LoVo (cell line): ENCODE measurements at regions not wholly inside any gene's neighbourhood (a gene's known extent, or its start where the extent isn't known, plus 50 kb on each side); places are given as distances from the start of the nearest gene placed in this dataset.
"Not testable (repeated sequence)": the region's sequence is repeated elsewhere in the genome, so short reads cannot be mapped to it uniquely, and the experiment has no call there.

Experiments
- DNase-seq: peaks from one replicate; pipeline ENCODE4 v3.0.0-alpha.2; 2016; ENCODE audit warnings: low spot score

DNA sequence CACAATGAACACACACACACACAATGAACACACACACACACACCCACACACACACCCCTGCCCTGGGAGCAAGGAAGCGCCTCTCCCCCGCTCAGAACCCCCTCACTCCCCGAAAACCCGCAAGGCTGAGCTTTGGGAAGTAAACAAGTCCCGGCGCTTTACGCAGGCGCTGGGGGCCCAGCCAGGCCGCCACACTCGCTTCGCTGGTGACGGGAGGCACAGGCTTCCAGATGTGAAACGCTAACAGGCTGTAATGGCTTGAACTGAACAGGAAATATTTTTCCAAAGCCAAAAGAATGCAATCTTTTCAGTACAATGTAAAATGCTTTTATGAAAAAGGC lies 122.7 kb upstream of the IGF1R start:
- DNase-seq = no peak

DNA sequence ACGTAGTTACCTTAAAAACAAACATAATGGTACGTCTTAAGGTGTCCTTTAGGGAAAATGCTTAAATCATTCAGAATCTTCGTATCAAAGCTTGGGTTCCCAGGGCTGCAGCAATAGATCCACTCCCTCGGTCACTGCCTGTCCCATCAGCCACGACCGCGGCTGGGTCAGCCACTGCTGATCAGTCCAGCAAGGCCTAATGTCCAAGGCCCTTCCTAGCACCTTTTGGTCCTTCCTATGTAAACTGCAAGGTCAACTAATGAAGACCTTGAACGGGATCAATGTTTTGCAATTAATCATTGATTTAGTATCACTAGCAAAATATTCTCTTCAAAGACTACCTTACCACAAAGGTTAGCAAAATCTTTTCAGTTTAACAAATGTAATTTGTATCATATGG lies 122.2 kb upstream of the IGF1R start:
- no peak for DNase-seq

DNA sequence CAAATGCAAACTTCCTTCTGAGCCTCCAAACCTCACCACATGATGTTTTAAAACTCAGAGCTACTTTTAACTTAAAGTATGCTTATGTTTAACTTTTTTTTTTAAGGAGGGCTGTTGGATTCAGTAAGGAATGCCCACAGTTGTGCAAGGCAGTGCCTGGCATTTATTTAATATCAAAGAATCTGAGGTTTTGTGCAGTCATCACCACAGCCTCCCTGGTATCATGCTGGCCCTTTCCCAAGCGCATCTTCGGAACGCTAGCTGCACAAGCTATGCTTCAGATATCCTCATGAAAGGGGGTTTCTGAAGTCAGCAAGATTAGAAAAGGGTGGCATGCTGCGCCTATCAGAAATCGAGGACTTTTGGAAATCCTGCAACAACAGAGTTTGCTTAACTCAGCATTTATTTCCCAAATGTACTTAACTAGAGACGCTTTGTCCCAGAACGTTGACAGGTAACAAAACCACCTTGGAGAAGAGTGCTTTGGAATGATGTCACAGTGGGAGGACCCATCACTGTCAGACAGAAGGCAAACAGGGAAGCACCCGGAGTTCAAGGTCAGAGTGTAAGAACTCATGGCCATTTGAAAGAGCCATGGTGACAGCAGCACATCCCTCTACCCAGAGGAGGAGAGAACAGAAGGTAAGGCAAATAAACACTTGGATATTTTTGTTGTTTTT lies 120.2 kb upstream of the IGF1R start:
- DNase-seq = no peak

DNA sequence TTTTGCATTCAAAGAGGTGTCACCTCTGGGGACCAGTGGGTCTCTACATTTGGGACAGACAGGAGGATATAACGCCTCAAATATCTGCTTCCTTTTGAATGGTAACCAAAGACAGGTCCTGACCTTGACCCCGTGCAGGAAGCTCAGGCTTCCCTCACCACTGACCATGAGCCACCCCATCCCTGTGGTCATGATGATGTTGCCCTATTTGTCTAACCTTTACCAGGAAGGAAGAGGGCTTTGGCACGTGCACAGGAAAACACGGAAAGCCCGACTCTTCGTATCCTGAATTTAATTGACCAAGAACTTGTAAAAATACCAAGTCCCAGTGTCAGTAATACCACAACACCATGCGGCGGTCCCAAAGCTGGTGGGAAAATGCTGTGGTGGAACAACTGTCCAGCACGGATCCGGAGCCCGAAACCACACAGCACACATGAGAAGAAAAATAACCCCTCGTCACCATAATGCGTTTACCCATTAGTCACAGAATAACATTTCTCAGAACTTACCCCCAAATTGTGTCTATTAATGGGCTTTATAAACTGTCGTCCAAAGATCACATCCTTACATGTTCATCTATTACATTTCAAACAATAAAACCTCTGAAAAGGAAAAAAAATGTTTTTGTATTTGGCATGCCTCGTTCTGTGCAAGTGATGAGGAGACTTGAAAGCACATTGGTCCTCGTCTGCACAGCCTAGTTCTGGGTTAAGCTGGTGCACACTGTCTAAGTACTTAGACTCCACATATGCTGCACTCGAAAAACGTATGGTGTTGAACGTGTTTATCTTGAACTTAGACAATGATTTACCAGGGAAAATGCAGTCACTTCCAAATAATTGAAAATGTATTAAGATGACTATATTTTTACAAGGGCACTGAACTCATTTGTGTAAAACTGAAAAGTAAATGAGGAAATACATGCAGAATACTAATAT lies 118.9 kb upstream of the IGF1R start:
- no peak for DNase-seq

DNA sequence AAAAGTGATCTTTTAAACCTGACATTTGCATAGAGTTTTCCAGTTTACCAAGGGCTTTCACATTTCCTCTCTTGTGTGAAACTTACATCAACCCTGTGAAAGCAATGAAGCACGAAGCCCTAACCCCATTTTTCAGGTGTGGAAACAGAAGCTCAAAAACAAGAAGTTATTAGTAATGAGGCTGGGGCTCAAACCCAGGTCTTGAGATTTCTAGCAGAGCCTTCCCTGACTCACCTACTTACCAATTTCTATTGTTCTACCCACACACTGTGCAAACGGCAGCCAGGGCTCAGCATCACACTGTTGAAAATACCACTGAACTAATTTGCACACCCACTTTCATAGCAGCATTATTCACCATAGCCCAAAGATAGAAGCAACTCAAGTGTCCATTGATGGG lies 117.8 kb upstream of the IGF1R start:
- DNase-seq = no peak

DNA sequence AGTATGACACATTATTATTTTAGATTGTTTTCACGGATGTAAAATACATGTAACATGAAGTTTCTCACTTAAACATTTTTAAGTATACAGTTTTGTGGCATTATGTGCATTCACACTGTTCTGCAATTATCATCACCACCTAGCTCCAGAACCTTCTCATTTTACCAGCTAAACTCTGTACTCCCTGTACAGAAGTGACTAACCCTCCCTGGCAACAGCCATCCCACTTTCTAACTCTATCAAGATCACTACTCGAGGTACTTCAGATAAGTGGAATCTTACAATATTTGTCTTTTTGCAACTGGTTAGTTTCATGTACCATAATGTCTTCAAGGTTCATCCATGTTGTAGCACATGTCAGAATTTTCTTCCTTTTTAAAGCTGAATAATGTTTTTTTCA lies 116.3 kb upstream of the IGF1R start:
- DNase-seq = no peak

DNA sequence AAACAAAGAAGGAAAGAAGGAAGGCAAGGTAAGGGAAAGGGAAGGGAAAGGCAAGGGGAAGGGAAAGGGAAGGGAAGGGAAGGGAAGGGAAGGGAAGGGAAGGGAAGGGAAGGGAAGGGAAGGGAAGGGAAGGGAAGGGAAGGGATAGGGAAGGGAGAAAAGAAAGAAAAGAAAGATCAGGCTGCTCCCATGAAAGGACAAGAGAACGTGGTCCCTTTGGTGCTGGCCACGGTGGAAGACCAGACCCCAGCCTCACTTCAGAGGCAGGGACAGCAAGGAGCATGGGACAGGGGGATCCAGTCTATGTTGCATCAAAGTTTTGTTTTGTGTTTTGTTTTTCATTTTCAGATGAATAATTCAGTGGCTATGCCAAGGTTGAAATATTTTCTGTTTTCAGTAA lies 111.4 kb upstream of the IGF1R start:
- no peak for DNase-seq

DNA sequence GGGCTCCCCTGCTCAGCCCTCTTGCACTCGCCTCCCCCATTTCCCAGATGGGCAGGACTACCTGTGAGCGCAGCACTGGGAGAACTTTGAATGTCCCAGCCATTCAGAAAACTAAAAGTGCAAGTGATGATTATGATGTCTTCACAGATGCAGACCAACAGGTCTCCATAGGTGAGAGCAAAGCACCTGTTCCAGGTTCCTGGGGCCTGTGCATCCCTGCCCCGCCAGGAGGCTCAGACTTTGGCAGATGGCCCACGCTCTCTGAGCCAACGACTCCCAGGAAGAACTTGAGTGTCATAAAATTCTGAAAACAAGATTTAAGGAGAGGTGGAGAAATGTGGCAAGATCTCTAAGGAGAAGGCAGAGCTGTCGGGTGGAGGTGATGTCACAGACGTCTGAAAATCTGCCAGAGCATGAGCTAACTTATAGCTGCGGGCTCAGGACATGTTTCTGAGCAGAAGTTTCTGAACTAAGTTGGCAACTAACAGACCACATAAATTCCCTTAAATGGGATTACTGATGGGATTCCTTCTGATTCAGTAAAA lies 110.8 kb upstream of the IGF1R start:
- no peak for DNase-seq

DNA sequence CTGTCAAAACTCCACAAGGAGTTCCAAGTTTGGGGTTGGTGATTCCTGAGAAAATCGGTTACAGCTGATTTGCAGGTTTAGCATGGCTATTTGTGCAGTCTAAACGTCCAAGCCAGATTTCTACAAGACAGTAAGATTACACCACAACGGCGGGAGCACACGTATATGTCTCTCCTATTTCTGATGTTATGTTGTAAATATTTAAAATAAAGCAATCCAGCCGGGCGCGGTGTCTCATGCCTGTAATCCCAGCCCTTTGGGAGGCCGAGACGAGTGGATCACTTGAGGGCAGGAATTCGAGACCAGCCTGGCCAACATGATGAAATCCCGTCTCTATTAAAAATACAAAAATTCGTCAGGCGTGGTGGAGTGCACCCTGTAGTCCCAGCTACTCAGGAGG lies 106.8 kb upstream of the IGF1R start:
- DNase-seq = no peak

DNA sequence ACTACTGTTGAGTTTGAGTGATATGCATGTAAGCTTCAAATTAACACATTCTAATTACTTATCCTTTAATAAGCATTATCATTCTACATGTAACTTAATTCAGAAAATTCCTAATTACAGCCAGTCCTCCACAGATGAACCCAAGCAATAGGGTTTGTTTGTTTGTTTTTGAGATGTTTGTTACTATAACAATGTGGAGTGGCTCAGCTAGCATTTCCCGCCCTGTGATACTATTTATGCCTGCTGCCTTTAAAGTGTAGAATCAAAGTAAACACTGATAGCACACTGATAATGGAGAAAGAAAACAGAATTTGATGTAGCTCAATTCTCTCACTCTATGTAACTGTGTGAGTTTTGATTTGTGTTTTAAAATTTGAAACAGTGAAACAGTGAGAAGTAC lies 105.1 kb upstream of the IGF1R start:
- DNase-seq = no peak

DNA sequence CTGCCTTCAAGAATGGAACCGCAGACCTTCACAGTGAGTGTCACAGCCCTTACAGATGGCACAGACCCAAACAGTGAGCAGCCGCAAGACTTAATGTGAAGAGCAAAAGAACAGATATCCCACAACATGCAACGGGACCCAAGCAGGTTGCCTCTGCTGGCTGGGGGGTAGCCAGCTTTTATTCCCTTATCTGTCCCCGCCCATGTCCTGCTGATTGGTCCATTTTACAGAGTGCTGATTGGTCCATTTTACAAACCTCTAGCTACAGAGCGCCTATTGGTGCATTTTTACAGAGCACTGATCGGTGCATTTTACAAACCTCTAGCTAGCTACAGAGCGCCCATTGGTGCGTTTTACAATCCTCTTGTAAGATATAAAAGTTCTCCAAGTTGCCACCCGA lies 102.0 kb upstream of the IGF1R start:
- no peak for DNase-seq

DNA sequence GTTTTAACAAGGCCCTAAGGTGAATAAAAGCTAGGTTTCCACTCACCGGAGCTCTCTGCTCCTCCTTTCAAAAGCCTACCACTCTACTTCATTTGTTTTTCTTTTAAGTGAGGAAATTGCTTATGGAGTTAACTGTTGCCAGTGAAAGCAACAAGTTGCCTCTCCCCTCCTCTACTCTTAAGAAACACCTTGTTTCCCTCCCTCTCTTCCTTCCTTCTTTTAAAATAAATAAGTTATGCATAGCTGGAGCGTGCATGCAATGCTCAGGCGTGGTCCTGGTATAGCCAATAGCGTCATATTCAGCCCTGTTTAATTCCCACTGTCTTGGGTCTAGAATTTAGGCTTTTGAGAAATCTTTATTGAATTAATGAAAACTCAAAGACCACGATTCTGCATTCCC lies 101.1 kb upstream of the IGF1R start:
- DNase-seq = no peak

DNA sequence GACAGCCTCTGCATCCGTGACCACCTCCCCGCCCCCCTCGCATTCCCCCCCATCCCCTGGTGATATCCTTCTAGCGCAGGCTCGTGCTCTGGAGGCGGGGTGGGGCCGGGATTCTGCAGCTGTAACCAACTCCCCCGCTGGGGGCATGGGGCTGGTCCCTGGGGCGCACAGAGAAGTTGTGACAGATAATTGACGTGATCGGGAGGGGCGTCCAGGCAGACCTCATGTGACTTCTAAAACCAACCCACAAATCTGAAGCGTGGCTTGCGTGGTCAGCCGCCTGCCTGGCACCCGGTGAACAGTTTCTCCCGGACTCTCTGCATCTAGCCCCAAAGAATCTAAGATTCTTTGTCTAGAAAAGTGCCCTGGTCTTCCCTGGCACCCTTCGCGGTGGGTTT lies 100.6 kb upstream of the IGF1R start:
- no peak for DNase-seq

DNA sequence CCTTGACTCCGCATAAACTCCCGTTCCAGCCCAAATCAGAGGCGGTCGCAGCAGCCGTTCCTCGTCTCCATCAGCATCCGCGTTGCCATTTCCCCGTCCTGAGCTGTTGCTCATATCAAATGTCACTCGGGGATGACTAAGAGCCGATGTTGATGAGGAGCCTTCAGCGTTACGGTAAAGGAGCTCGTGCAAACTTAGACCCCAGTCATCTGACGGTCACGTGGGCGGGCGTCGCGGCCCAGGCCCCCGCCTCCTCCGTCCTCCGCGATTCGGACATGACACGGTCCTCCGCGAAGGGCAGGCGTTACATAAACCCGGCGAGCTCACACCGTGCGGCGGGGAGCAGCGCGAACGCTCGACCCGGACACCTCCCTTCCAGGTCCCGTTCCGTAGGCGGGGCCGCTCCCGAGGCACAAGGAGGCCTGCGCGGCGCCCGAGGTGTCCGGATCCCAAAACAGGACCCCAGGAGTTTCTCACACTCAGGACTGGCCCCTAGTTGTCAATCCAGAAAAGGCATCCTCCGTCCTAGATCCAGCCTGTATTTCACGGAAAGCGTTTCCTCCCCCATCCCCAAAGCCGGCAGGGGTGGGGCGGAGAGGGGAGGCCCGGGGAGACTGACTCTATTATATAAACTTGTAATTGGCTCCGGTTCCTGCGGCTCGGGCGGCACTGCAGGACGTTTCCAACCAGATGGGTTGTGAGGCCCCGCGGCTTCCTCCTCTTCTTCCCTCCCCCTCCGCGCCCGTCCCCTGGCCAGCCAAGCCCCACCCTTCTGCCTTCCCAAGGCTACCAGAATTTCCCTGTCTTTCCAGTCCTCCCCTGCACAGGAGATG lies 100.0 kb upstream of the IGF1R start:
- peak; percentile 61 for DNase-seq

DNA sequence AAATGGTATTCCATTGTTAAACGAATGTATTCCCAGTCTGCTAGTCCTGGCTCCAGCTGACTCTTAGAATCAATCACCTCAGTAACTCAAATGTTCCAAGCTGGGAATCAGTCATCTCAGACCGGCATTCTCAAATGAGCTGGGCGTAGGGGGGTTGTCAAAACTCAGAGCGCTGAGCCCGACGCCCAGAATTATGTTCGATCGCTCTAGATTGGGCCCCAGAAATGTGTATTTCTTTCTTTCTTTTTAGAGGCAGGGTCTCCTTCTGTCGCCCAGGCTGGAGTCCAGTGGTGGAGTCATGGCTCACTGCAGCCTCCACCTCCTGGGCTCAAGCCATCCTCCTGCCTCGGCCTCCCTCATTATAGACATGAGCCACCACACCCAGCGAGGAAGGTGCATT lies 99.3 kb upstream of the IGF1R start:
- no peak for DNase-seq

DNA sequence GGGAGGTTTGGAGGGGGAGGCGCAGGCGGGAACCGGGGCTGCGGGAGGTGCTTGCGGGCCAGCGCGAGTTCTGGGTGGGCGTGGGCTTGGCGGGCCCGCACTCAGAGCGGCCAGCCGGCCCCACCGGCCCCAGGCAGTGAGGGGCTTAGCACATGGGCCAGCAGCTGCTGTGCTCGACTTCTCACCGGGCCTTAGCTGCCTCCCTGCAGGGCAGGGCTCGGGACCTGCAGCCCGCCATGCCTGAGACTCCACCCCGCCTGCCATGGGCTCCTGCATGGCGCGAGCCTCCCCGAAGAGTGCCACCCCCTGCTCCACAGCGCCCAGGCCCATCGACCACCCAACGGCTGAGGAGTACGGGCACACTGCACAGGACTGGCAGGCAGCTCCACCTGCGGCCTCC lies 98.6 kb upstream of the IGF1R start:
- no peak for DNase-seq

DNA sequence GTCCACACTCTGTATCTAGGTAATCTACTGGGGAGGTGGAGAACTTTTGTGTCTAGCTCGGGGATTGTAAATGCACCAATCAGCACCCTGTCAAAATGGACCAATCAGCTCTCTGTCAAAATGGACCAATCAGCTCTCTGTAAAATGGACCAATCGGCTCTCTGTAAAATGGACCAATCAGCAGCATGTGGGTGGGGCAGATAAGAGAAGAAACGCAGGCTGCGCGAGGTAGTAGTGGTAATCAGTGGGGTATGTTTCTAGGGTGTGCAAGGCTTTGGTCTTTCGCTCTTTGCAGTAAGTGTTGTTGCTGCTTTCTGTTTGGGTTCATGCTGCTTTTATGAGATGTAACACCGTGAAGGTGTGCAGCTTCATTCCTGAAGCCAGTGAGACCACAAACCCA lies 98.0 kb upstream of the IGF1R start:
- not testable (repeated sequence) for DNase-seq

DNA sequence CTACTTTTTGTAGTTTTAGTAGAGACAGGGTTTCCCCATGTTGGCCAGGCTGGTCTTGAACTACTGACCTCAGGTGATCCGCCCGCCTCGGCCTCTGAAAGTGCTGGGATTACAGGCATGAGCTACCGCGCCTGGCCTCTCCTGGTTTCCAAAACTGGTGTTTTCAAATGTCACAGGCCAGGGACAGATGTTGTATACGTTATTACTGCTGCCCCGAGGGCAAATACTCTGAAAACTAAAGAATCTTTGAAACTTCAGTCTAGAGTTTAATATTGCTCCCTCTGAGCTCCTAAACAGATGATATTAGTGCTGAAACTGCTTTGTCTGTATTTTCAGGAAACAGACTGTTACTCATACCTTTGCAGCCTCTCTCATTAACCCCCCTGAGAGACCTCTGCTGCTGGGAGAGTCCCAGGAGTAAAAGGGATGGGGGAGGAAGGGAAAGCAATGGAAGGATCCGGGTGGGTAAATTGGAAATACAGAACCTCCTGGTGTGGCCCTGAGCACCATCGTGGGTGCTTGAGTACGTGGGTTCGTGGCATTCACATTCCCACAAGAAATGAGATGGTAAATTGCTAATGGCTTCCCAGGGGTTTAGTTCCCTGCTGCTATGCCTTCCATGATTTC lies 96.3 kb upstream of the IGF1R start:
- DNase-seq = no peak

DNA sequence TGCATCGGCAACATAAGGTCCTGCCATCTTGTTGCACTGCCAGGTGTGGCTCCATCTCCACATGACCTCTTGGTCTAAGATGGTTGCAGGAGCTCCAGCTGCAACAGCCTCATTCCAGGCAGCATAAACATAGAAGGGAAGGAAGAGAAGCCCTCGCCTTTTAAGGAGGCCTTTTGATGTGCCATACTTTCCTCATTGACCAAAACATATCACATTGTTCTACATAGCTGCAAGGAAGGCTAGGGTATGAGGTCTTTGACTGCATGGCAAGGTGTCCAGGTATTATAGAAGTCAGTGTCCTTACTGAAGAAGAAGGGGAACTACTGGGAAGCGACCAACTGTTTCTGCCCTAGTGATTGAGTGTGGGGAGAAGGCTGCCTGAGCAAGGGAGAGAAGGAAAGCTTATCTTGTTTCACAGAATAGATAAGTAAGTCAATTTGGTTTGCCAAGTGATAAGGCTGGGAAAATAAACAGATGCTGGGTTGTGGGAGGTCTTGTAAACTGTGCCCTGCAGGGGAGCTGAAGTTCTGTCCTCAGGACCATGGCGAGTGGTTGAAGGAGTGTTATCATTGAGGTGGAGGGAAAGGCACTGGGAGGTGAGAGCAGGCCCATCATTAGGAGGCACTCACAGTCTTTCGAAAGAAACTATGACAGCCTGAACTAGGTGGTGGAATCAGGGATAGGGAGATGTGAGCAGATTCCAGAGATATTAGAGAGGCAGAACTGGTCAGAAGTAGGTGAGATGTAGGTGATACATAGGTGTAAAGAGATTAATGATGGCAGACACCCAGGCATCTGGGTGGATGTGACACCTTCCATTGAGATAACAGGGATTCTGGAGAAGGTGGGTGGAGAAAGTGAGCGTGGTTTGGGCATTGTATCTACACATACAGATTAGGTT lies 93.8 kb upstream of the IGF1R start:
- DNase-seq = no peak

DNA sequence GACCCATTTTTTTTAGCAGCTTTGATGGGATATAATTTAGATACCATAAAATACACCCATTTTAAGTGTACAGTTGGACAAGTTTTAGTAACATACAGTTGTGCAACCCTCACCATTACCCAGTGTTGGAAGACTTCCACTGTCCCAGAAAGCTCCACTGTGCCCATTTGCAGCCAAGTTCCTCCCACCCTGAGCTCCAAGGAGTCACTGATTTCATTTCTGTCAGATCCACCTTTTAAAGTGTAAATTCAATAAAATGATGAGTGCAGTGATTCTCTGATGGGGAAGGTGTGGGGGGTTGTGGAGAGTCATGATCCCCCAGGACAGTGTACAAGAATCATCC lies 93.2 kb upstream of the IGF1R start:
- no peak for DNase-seq

DNA sequence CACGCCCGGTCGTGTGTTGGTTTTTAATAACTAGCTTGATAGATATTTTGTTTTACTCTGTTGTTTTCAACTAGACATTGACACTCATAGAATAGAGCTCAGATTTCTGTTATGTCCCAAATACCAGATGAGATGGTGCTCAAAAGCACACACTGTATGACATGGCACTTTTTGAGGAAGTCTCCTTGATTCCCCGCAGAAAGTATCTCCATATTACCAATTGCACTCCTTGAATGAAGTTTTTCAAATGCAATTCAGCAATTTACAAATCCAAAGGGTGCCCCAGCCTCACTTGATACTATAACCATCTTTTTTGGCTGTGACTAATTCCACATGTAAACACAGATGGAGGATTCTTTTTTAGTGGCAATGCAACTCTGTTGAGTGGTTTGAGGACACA lies 92.0 kb upstream of the IGF1R start:
- DNase-seq = no peak
